GM18517 (cell line): ENCODE measurements at regions not wholly inside any gene's neighbourhood (a gene's known extent, or its start where the extent isn't known, plus 50 kb on each side); places are given as distances from the start of the nearest gene placed in this dataset.

Experiments
- ATAC-seq: cut with Tn5 transposase; IDR thresholded peaks from one replicate; pipeline ENCODE4 v1.9.1; 2021; ENCODE audit warnings: mild to moderate bottlenecking, moderate library complexity; ENCODE audit not compliant: unreplicated experiment

DNA sequence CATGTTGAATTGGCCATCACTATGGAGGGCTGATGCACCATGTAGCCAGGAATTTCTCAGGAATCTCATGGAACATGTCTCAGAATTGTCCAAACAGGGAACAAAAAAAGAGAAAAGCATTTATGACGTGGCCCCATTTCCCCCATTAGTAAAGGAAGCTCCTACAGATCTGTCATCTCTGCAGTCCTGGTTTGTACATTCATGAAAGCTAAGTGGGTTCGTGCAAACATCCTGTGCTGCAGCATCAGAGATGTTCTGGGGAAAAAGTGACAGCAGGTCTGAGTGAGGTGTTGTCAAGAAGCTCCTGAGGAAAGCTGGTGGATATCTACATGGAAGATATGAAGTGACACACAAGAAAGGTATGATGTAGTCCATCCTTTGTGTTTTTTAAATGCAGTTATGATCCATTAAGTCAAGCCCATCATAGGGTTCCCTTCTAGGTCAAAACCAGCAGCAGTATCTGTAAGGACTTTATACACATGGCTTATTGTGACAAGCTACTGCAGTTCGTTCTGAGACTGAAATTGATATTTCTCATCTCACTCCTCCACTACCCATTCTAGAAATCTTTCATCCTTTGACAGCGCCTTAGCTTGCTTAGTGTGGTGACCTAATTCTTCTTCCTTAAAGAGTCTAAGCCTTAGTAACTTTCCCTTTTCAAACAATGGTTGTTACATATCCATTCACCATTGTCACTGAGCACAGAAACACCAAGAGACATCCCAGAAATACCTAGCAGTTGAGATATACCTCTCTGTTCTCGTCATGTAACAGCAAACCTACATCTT lies 200.0 kb upstream of the TCF21 start:
- ATAC-seq, result no peak

- no peak for ATAC-seq
These were observed 199.1 kb upstream of the TCF21 start for GRCh38 chr6:133689863-133690262.

DNA sequence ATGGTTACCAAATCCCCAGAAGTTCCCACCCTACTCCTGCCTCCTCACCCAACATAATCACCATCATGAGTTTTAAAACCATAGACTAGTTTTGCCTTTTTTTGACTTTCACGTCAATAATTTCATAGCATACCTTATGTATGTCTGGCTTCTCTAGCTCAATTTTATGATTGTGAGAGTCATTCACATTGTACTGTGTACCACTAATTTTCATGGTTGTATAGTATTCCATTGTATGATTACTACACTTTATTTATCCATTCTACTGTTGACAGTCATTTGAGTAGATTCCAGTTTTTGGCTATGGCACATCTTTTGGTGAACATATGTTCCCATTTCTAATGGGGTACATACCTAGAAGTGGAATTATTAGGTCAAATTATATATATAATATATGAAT lies 195.3 kb upstream of the TCF21 start:
- ATAC-seq, result no peak

GRCh38 chr6:133697185-133697584 lies 191.7 kb upstream of the TCF21 start:
- no peak for ATAC-seq

GRCh38 chr6:133697666-133698065 lies 191.2 kb upstream of the TCF21 start:
- no peak for ATAC-seq

DNA sequence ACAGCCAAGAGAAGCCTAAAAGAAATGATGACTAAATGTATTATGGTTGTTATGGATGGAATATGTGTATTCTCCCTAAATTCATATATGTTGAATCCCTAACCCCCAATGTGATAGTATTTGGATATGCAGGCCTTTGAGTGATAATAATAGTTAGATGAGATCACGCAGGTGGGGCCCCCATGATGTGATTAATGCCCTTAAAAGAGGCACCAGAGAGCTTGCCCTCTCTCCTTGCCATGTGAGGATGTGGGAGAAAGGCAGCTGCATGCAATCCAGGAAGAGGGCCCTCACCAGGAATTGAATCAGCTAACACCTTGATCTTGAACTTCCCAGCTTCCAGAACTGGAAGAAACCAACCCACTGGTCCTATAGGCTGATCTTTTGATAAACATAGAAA lies 190.6 kb upstream of the TCF21 start:
- no peak for ATAC-seq

DNA sequence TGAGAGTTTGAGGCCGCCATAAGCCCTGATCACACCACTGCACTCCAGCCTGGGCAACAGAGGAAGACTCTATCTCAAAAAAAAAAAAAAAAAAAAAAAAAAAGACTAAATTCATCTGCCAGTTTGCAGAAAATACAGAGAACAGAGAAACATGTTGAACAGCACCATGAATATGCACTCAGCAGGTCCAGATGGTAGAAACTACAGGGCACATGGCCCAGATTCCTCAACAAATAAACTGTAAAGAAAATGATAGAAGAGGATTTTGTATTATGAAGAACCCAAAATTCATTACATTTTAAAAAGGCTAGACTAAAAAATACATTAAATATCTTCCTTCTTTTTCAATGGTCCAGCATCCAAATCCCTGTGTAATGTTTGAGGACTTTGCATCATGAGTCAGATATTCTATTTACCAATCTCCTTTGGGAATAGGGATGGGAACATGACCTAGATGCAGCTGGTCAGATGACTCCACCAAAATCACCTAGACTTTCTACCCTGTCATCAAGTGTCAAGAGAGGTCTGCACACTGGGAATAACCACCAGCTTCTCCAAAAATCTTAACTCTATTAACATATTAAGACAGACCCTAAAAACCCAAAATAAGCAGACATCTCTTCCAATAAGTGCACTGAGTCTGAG lies 189.1 kb upstream of the TCF21 start:
- no peak for ATAC-seq

DNA sequence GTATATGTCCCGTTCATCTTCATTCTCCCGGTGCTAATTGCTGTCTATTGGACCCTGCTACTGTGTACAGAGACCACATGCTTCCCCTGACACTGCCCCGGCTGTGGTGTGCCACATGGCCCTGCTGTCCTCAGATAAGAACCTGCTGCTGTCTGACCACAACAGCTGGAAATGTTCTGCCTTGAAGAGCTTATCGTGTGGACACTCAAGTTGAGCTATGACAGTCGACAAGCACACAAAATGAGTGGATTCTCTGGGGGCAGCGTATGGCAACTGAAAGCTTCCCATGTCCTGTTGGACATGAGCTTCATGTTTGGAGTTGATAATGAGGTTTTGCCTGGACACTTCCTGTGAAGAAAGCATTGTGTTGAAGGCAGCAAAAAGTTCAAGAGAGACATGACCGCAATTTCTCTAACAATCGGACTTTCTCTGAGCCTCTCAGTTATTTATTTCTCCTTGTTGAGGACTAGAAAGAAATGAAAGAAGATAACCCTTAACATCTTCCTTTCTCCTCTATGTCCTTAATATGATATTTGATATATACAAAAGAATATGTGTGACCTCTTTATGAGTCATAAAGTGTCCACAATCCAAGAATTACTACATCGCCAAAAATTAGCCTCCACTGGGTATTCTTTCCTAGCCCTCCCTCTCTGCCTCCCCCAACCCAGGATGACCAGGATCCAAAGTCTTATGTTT lies 187.1 kb upstream of the TCF21 start:
- ATAC-seq, result no peak

- ATAC-seq, result no peak
These were observed 184.5 kb upstream of the TCF21 start for GRCh38 chr6:133704371-133704770.

DNA sequence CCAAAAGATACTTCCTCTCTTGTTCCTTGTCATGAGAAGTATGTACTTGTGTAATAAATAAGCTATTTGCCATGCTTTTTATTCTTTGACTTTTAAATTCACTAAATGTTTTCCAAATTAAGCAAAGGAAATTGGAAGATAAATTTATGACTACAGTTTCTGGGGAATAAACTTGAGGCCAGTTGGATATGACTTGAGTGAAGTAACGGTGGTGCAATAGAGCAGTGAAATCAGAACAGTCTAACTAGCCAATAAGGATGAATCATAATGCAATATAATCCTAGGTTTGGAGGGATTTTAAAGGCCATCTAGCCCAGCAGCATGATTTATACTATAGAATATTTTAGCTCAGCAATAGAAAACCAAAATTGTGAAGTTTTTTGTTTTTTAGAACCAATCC lies 183.8 kb upstream of the TCF21 start:
- ATAC-seq, result no peak

DNA sequence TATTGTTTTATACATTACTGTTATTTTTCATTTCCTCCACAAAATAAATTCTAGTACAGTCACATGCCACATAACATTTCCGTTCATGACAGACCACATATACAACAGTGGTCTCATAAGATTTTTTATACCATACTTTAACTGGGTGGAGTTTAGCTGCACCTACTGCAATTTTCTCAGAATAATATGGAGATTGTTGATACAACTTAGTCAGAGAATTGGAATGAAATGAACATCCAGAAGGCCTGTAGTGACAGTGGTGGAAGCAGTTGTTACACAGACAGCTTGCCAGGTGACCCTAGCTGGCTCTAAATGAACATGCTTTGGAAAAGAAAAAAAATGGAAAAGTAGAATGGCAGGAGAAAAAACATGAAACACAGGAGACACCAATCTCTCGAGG lies 183.2 kb upstream of the TCF21 start:
- ATAC-seq, result no peak

GRCh38 chr6:133707456-133707855 lies 181.5 kb upstream of the TCF21 start:
- no peak for ATAC-seq

DNA sequence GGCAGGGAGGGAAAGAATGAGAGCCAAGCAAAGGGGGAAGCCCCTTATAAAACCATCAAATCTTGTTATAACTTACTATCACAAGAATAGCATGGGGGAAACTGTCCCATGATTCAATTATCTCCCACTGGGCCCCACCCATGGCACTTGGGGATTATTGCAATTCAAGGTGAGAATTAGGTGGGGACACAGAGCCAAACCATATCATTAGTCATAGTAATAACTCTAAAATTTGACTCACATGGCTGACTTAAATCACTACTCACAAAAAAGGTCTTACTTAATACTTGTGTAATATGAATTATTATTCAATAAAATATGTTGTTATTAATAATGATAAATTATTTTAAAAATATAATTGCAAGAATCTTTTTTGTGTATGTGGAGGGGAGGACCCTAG lies 178.1 kb upstream of the TCF21 start:
- ATAC-seq, result no peak

DNA sequence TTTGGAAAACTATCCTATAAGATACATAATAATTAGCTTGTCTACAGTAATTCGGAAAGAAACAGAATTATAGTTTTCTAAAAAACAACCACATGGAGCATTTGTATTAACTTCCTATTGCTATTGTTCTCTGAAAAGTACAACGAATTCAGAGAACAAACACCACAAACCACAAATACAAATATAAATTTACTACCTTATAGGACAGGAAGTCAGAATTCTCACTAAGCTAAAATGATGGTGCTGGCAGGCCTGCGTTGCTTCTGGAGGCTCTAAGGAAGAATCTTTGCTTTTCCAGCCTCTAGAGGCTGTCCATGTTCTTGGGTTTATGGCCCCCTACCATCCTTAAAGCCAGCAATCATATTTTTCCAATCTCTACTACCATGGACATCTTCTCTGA lies 173.6 kb upstream of the TCF21 start:
- no peak for ATAC-seq

- ATAC-seq, result no peak
These were observed 164.2 kb upstream of the TCF21 start for GRCh38 chr6:133724726-133725125.

GRCh38 chr6:133726188-133726587 lies 162.7 kb upstream of the TCF21 start:
- ATAC-seq, result no peak

DNA sequence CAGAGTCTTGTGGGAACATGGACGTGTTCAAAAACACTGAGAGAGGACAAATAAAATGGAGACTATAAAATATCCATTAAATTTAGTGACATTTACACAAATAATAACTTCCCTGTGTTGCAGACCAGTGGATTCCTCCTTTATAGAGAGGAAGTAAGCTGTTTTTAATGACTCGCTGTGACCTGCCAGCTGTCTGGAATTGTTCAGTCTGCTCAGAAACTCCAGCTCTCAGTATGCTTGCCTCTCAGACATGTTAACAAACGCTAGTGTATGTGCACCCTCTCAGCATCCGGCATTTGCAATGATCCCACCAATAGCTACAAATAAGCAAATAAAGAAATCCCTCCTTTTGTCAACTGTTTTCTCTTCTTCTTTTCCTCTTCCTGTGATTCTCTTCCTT lies 158.0 kb upstream of the TCF21 start:
- ATAC-seq, result no peak

- no peak for ATAC-seq
These were observed 148.7 kb upstream of the TCF21 start for GRCh38 chr6:133740218-133740617.

DNA sequence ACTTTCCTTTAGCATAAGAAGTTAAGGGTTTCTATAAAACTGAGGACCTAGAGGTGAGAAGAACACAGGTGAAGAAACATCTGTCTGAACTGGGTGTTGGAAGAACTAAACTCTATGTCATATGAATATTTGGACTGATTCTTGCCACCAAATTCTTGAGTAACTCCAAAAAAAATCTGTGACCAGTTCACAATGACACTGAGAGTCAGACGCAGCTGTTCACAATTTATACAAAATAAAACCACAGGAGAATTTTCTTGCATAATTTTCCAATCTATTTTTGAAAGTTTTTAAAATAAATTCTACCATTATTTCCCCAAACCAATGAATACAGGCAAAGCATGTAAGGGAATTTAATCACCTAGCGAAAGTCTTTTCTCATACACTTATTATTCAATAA lies 148.1 kb upstream of the TCF21 start:
- no peak for ATAC-seq

DNA sequence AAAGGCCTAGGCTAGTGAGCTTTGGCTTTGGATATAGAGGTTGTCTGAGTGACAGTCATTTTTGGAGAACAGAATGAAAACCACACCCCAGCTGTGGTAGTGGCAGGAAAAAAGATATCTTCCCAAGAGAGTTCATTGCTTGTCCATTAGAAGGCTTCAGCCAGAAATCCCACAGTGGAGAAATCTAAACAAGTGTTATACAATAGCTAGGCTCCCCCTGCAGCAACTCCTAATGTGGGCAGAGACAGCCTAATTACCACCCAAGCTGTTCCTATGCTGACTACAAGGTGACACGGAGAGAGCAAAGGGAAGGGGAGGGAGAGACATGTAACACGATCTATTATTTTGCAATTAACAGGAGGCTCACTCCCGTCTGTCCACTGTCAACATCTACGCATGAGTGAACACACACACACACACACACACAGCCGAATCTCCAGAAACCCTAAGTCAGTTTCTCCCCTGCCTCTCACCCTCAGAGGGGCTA lies 147.5 kb upstream of the TCF21 start:
- ATAC-seq, result no peak

DNA sequence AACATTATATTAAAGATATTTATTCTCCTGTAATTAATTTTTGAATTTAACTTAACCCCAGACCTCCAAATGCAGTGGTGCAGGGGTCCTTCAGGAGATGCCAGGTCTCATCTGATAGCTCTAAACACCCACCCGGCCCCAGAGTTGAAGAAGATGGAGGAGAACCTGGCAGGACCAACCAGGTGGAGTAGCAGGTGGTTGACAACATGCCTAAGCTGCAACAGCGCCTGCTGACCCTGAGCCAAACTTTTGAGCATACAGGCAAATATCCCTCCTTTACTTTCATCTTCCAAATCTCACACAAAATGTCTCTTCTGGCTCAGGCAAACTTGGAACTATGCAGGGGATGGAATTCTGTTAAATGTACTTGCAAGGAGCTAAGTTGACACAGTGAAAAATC lies 145.3 kb upstream of the TCF21 start:
- no peak for ATAC-seq

GRCh38 chr6:133746417-133746770 lies 142.5 kb upstream of the TCF21 start:
- ATAC-seq, result no peak
